GM18502 (cell line): ENCODE measurements at regions not wholly inside any gene's neighbourhood (a gene's known extent, or its start where the extent isn't known, plus 50 kb on each side); places are given as distances from the start of the nearest gene placed in this dataset.
"Not testable (repeated sequence)": the region's sequence is repeated elsewhere in the genome, so short reads cannot be mapped to it uniquely, and the experiment has no call there.

Source experiments
- ATAC-seq: cut with Tn5 transposase; IDR thresholded peaks from one replicate; pipeline ENCODE4 v1.9.1; 2021; ENCODE audit warnings: mild to moderate bottlenecking; ENCODE audit not compliant: unreplicated experiment, poor library complexity

- no peak for ATAC-seq
Measured at GRCh38 chr3:20451170-20451569, 265.2 kb upstream of the SGO1 start.

- ATAC-seq = no peak
Measured at GRCh38 chr3:20450611-20451010, 264.6 kb upstream of the SGO1 start.

- no peak for ATAC-seq
Measured at GRCh38 chr3:20442846-20443245, 256.8 kb upstream of the SGO1 start.

GRCh38 chr3:20427268-20427667 is 241.3 kb upstream of the SGO1 start:
- not testable (repeated sequence) for ATAC-seq

- no peak for ATAC-seq
Measured at GRCh38 chr3:20425138-20425537, 239.1 kb upstream of the SGO1 start.

- ATAC-seq = no peak
Measured at GRCh38 chr3:20424086-20424485, 238.1 kb upstream of the SGO1 start.

- ATAC-seq = no peak
Measured at GRCh38 chr3:20422391-20422790, 236.4 kb upstream of the SGO1 start.

GRCh38 chr3:20417388-20418108 is 231.5 kb upstream of the SGO1 start:
- no peak for ATAC-seq

GRCh38 chr3:20406611-20407011 is 220.6 kb upstream of the SGO1 start:
- ATAC-seq = no peak

GRCh38 chr3:20405744-20406143 is 219.7 kb upstream of the SGO1 start:
- ATAC-seq = no peak

GRCh38 chr3:20405231-20405630 is 219.2 kb upstream of the SGO1 start:
- no peak for ATAC-seq

- ATAC-seq = no peak
Measured at GRCh38 chr3:20404741-20405100, 218.7 kb upstream of the SGO1 start.

GRCh38 chr3:20403986-20404740 is 218.2 kb upstream of the SGO1 start:
- no peak for ATAC-seq

- no peak for ATAC-seq
Measured at GRCh38 chr3:20401253-20401652, 215.2 kb upstream of the SGO1 start.

GRCh38 chr3:20400686-20401085 is 214.7 kb upstream of the SGO1 start:
- no peak for ATAC-seq

- ATAC-seq = no peak
Measured at GRCh38 chr3:20400281-20400680, 214.3 kb upstream of the SGO1 start.

- ATAC-seq = no peak
Measured at GRCh38 chr3:20396335-20396734, 210.3 kb upstream of the SGO1 start.

GRCh38 chr3:20395692-20396091 is 209.7 kb upstream of the SGO1 start:
- no peak for ATAC-seq

GRCh38 chr3:20394243-20394642 is 208.2 kb upstream of the SGO1 start:
- ATAC-seq = no peak

GRCh38 chr3:20391644-20392043 is 205.6 kb upstream of the SGO1 start:
- no peak for ATAC-seq

- ATAC-seq = no peak
Measured at GRCh38 chr3:20388971-20389370, 203.0 kb upstream of the SGO1 start.

- no peak for ATAC-seq
Measured at GRCh38 chr3:20380295-20380694, 194.3 kb upstream of the SGO1 start.
